ENCODE measurements at regions not wholly inside any gene's neighbourhood (a gene's known extent, or its start where the extent isn't known, plus 50 kb on each side); places are given as distances from the start of the nearest gene placed in this dataset.
A peak's percentile ranks its signal among the peaks of the same experiment; 100 is the strongest.

DNA sequence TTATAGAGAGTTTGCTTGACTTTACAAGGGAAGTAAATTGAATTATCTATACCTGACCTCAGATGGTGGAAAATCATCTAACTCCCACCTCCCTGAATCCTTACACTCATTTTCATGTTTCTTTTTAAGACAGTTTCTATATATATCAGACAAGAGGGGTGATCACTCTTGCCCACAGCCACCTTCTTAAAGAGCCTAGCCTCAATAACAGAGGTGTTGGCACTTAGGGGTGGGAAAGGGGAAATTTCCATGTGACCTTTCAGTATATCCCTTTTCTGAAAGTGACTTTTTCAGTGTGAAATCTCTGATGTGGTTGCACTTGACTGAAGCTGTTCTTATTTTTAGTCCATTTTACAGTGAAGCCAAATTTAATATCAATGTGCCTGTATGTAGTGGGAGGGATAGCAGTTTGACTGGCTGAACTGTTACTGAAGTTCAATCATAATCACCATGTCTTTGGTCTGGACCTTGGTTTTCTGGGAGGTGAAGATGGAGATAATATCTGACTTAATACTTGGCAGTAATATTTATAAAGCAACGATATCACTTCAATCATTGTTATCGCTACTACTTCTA, 141.3 kb downstream of the MAP3K7 start:
- Histone ChIP-seq H3K4me3 (ENCODE audit: low read length) (no peak overlapping the region), H3K27me3 (ENCODE audit: insufficient read depth, low read length, poor library complexity, severe bottlenecking) (no peaks in the 10 kb centered on the region), H3K9me3 (ENCODE audit: low read length) (no peaks in the 10 kb centered on the region), H3K36me3 (ENCODE audit: insufficient read depth, low read length) (no peaks in the 10 kb centered on the region), H3K27ac (ENCODE audit: low read depth, low read length) (no peak overlapping the region), H3K4me1 (ENCODE audit: insufficient read depth, low read length) (no peaks in the 10 kb centered on the region)
- peak overlapping the region in 1 of 8 donors; percentile 68 for H3K27ac Mint-ChIP-seq
- ChIA-PET CTCF (no interaction called here), POLR2A (no interaction called here)
- peaks cover 0 to 4% of the 10 kb centered on the region in 2 donors for H3K27me3 Mint-ChIP-seq
- H3K9me3 Mint-ChIP-seq, result no peaks in the 10 kb centered on the region
- DNase-seq, result no peak
- no peaks in the 10 kb centered on the region for H3K36me3 Mint-ChIP-seq
- H3K4me3 Mint-ChIP-seq, result no peak overlapping the region
- H3K4me1 Mint-ChIP-seq, result peaks cover 4 to 11% (median 4%) of the 10 kb centered on the region in 3 donors

DNA sequence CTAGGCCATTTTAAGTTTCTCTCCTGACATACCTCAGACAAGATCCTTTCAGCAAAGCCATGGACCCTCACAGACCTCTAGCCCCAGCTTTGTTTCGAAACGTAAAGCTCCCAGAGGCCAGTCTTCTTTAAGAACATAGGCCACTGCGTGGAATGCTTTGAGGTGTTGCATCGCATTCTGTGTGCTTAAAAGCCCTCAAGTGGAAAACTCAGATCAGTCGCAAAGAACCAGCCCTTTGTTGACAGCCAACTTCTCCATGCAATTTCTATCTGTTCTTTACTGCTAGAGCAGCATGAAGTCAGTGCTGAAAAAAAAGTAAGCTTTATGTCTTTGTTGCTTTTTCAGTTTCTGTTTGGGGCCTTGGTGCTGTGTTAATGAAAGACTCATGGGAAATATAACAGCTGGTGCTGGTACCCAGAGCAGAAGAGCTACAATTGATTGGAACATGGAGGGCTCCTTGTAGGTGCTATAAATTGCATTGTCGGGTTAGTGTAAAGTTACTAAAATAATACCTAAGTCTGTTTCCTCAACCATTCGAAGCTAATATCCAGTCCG, 142.6 kb downstream of the MAP3K7 start:
- Mint-ChIP-seq H3K27ac (no peak overlapping the region), H3K27me3 (peaks cover 1 to 4% of the 10 kb centered on the region in 2 donors), H3K4me1 (peaks cover 4 to 11% (median 4%) of the 10 kb centered on the region in 3 donors), H3K4me3 (no peak overlapping the region), H3K9me3 (no peaks in the 10 kb centered on the region), H3K36me3 (no peaks in the 10 kb centered on the region)
- Histone ChIP-seq H3K9me3 (ENCODE audit: low read length) (no peaks in the 10 kb centered on the region), H3K27ac (ENCODE audit: low read depth, low read length) (no peak overlapping the region), H3K36me3 (ENCODE audit: insufficient read depth, low read length) (no peaks in the 10 kb centered on the region), H3K4me1 (ENCODE audit: insufficient read depth, low read length) (no peaks in the 10 kb centered on the region), H3K27me3 (ENCODE audit: insufficient read depth, low read length, poor library complexity, severe bottlenecking) (no peaks in the 10 kb centered on the region), H3K4me3 (ENCODE audit: low read length) (no peak overlapping the region)
- DNase-seq, result no peak
- POLR2A ChIA-PET, result no interaction called here
- CTCF ChIA-PET, result interaction anchor here (0.9 to 2.5 kb wide), 2 partner anchors 12 to 14 kb away, joined by 4 to 7 read pairs; no protein-coding TSS in a partner anchor

DNA sequence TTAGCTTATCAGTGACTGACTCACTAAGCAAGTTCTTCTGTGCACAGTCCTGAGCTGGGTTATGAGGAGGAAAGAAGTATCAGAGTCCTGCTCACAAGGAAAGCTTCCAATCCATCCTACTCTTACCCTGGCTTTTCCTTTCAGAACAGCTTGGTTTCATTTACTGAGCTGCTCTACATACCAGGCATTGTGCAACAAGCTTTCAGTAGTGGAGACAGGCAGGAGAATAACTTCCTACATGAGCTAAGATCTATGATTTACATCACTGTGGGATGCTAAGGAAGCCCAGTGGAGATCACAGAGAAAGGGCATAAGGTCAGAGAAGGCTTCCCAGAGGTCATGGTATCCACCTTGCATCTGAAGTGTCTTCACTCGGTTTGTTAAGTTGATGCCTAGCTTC, 144.5 kb downstream of the MAP3K7 start:
- H3K9me3 Mint-ChIP-seq, result no peaks in the 10 kb centered on the region
- H3K27me3 ChIP-seq (ENCODE audit: insufficient read depth, low read length, poor library complexity, severe bottlenecking), result no peaks in the 10 kb centered on the region
- no peak overlapping the region for H3K4me3 ChIP-seq (ENCODE audit: low read length)
- CTCF ChIA-PET, result interaction anchor here (1.3 to 2.5 kb wide), 2 partner anchors 14 to 37 kb away, joined by 4 to 7 read pairs; no protein-coding TSS in a partner anchor
- H3K36me3 Mint-ChIP-seq, result no peaks in the 10 kb centered on the region
- no peak for DNase-seq
- H3K27ac ChIP-seq (ENCODE audit: low read depth, low read length), result no peak overlapping the region
- no peaks in the 10 kb centered on the region for H3K9me3 ChIP-seq (ENCODE audit: low read length)
- H3K36me3 ChIP-seq (ENCODE audit: insufficient read depth, low read length), result no peaks in the 10 kb centered on the region
- H3K4me3 Mint-ChIP-seq, result no peak overlapping the region
- H3K4me1 Mint-ChIP-seq, result peaks cover 4 to 11% (median 4%) of the 10 kb centered on the region in 3 donors
- no peak overlapping the region for H3K27ac Mint-ChIP-seq
- POLR2A ChIA-PET, result no interaction called here
- H3K4me1 ChIP-seq (ENCODE audit: insufficient read depth, low read length), result no peaks in the 10 kb centered on the region
- peaks cover 1 to 4% of the 10 kb centered on the region in 2 donors for H3K27me3 Mint-ChIP-seq

DNA sequence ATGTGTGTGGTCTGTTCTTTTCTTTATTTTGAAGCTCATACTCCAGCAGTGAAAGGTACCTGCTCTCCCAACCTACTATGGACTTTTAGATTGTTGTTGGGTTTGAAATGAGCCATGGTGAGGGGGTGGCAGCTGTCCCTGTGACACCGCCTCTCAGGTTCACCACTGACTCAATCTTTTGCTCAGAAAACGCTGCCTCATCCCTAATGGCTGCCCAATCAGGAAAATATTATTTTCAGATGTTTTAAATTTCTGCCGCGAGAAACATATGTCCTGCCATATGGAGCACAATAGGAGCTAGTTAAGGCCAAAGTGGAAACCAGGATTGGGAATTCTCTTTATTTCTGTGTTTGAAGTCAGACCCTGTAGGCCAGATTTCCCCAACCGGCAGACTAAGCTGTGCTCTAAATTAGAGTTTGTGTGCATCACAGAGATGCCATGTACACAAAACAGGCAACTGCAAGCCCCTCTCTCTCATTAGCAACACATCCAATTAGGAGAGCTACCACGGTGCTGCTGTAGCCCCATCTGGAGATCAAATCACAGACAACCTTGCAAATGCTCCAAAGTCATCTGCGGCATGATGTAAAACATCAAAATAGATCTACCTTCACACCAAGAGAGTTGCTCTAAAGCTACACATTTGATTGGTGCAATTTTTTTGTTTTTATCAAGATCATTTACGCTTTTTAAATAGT, 144.1 kb upstream of the BACH2 start:
- peaks cover 2 to 10% (median 3%) of the 10 kb centered on the region in 3 donors for H3K4me1 Mint-ChIP-seq
- no peaks in the 10 kb centered on the region for H3K9me3 Mint-ChIP-seq
- no peaks in the 10 kb centered on the region for H3K36me3 Mint-ChIP-seq

DNA sequence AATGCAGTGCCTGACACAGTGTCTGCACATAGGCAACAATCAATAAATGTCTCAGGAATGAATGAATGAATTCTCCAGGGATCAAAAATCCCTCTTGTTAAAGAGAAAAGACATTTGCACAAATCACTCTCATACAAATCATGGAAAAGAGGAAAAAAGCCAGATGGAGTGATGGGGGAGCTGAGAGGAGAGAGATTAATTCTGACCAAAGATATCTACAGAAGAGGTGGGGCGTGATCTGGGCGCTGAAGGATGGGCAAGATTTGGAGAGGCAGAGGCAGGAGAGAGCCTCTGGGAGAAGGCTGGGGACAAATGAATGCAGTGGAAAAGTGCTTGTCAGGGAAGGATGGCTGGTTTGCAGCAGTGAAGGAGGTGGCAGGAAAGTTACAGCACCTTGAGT, 142.9 kb upstream of the BACH2 start:
- ChIA-PET POLR2A (no interaction called here), CTCF (no interaction called here)
- Histone ChIP-seq H3K4me3 (ENCODE audit: low read length) (no peak overlapping the region), H3K36me3 (ENCODE audit: insufficient read depth, low read length) (no peaks in the 10 kb centered on the region), H3K4me1 (ENCODE audit: insufficient read depth, low read length) (no peaks in the 10 kb centered on the region), H3K9me3 (ENCODE audit: low read length) (no peaks in the 10 kb centered on the region), H3K27me3 (ENCODE audit: insufficient read depth, low read length, poor library complexity, severe bottlenecking) (no peaks in the 10 kb centered on the region), H3K27ac (ENCODE audit: low read depth, low read length) (no peak overlapping the region)
- Mint-ChIP-seq H3K4me1 (peaks cover 0 to 3% (median 0%) of the 10 kb centered on the region in 3 donors), H3K9me3 (no peaks in the 10 kb centered on the region), H3K27me3 (peaks cover 0 to 1% of the 10 kb centered on the region in 2 donors), H3K4me3 (no peak overlapping the region), H3K36me3 (no peaks in the 10 kb centered on the region), H3K27ac (peak overlapping the region in 1 of 8 donors; percentile 42)
- DNase-seq, result no peak

More for the DNA sequence above, 144.1 kb upstream of the BACH2 start:
- H3K4me1 ChIP-seq (ENCODE audit: insufficient read depth, low read length), result no peaks in the 10 kb centered on the region
- Mint-ChIP-seq H3K27ac (no peak overlapping the region), H3K27me3 (peaks cover 1 to 2% of the 10 kb centered on the region in 2 donors), H3K4me3 (no peak overlapping the region)
- H3K36me3 ChIP-seq (ENCODE audit: insufficient read depth, low read length), result no peaks in the 10 kb centered on the region
- H3K27ac ChIP-seq (ENCODE audit: low read depth, low read length), result no peak overlapping the region
- ChIA-PET CTCF (interaction anchor here (0.7 to 1.3 kb wide), 5 partner anchors 15 to 1659 kb away, joined by 3 to 4 read pairs (median 3); no protein-coding TSS in a partner anchor), POLR2A (interaction anchor here (0.7 kb wide), 1 partner anchor 293 kb away, joined by 12 read pairs; no protein-coding TSS in a partner anchor)
- no peak for DNase-seq
- H3K4me3 ChIP-seq (ENCODE audit: low read length), result no peak overlapping the region
- no peaks in the 10 kb centered on the region for H3K27me3 ChIP-seq (ENCODE audit: insufficient read depth, low read length, poor library complexity, severe bottlenecking)
- no peaks in the 10 kb centered on the region for H3K9me3 ChIP-seq (ENCODE audit: low read length)

DNA sequence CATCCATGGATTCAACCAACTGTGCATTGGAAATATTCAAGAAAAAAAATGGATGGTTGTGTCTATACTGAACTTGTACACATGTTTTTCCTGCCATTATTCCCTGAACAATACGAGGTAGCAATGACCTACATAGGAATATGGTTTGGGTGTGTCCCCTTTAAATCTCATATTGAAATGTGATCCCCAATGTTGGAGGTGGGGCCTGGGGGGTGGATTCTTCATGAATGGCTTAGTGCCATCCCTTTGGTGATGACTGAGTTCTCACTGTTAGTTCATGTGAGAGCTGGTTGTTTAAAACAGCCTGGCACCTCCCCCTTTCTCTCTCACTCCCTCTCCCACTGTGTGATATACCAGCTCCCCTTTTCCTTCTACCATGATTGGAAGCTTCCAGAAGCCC, 139.8 kb upstream of the BACH2 start:
- H3K27me3 ChIP-seq (ENCODE audit: insufficient read depth, low read length, poor library complexity, severe bottlenecking), result no peaks in the 10 kb centered on the region
- Mint-ChIP-seq H3K36me3 (peaks cover 0 to 10% (median 0%) of the 10 kb centered on the region in 3 donors), H3K9me3 (peaks cover 0 to 8% (median 0%) of the 10 kb centered on the region in 5 donors), H3K4me3 (no peak overlapping the region), H3K27me3 (peaks cover 0 to 1% of the 10 kb centered on the region in 2 donors), H3K27ac (peak overlapping the region in 1 of 8 donors; percentile 38), H3K4me1 (no peaks in the 10 kb centered on the region)
- H3K9me3 ChIP-seq (ENCODE audit: low read length), result no peaks in the 10 kb centered on the region
- CTCF ChIA-PET, result no interaction called here
- H3K4me3 ChIP-seq (ENCODE audit: low read length), result no peak overlapping the region
- no peaks in the 10 kb centered on the region for H3K4me1 ChIP-seq (ENCODE audit: insufficient read depth, low read length)
- H3K27ac ChIP-seq (ENCODE audit: low read depth, low read length), result no peak overlapping the region
- no peaks in the 10 kb centered on the region for H3K36me3 ChIP-seq (ENCODE audit: insufficient read depth, low read length)
- no peak for DNase-seq
- POLR2A ChIA-PET, result no interaction called here

DNA sequence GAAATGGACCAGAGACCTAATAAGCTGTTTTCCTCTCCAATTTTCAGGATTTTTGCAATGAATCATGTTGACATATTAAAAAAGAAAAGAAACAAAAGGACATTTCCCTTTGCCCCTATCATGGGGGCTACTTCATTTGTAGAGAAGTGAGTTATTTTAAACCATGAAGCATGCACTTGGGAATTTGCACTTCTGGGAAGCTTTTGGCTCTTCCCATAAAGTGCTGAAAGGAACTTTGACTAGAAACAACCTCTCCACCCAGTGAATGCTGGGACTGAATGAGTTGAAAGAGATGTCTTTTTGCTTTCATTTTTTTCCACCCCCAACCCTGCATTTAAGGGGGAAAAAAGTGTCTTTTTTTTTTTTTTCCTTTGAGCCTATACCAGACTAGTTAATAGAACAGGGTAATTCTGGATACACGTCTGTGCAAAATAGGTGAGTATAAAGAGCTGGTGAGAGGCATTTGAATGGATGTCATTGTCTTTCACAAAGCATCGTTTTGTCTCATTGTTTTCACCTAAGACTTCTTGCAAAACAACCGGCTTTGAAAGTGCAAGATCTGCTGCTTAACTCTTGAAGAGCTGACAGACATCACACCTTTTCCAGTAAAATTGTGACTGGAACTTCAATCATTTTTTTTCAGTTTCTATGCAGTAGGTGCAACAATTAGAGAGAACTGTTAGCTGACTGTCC, 138.7 kb upstream of the BACH2 start:
- ChIA-PET POLR2A (interaction anchor here (0.7 kb wide), 1 partner anchor 19 kb away, joined by 3 read pairs; no protein-coding TSS in a partner anchor), CTCF (interaction anchor here (1.3 kb wide), 1 partner anchor 22 kb away, joined by 3 read pairs; no protein-coding TSS in a partner anchor)
- Mint-ChIP-seq H3K4me3 (no peak overlapping the region), H3K27ac (no peak overlapping the region), H3K4me1 (no peaks in the 10 kb centered on the region), H3K36me3 (peaks cover 0 to 12% (median 0%) of the 10 kb centered on the region in 3 donors), H3K9me3 (peaks cover 3 to 10% (median 5%) of the 10 kb centered on the region in 5 donors), H3K27me3 (peaks cover 0 to 1% of the 10 kb centered on the region in 2 donors)
- DNase-seq, result no peak
- Histone ChIP-seq H3K36me3 (ENCODE audit: insufficient read depth, low read length) (no peaks in the 10 kb centered on the region), H3K4me3 (ENCODE audit: low read length) (no peak overlapping the region), H3K27me3 (ENCODE audit: insufficient read depth, low read length, poor library complexity, severe bottlenecking) (no peaks in the 10 kb centered on the region), H3K4me1 (ENCODE audit: insufficient read depth, low read length) (no peaks in the 10 kb centered on the region), H3K9me3 (ENCODE audit: low read length) (no peaks in the 10 kb centered on the region), H3K27ac (ENCODE audit: low read depth, low read length) (no peak overlapping the region)
